Heart left ventricle (tissue), 16 donors: ENCODE measurements at regions not wholly inside any gene's neighbourhood (a gene's known extent, or its start where the extent isn't known, plus 50 kb on each side); places are given as distances from the start of the nearest gene placed in this dataset.
A peak's percentile ranks its signal among the peaks of the same experiment; 100 is the strongest.

Experiments used
- ATAC-seq, 4 donors: fragments of 200-7000 bp; cut with Tn5 transposase; one replicate each; pipeline ENCODE4 v1.9.1; 2020 to 2022; ENCODE audit warnings: moderate library complexity in 4 of 4, mild to moderate bottlenecking in 3 of 4, moderate number of reproducible peaks in 1 of 4
- DNase-seq, 5 donors: peaks; one replicate each; pipeline ENCODE4 v3.0.0-alpha.2; 2020
- H3K27ac ChIP-seq, 12 donors: fragments of 200-600 bp; sonication (generic) in 4 of 12; one replicate each; pipeline versions ENCODE4 v1.5.0 to v1.8.0; 2016 to 2022; ENCODE audit warnings: mild to moderate bottlenecking in 2 of 12
- H3K27me3 ChIP-seq, 9 donors: fragments of 200-600 bp; sonication (generic) in 2 of 9; one replicate each; pipeline versions ENCODE4 v1.5.1 to v1.8.0; 2016 to 2022; ENCODE audit warnings: mild to moderate bottlenecking in 3 of 9
- H3K36me3 ChIP-seq, 9 donors: fragments of 200-600 bp; sonication (generic) in 2 of 9; one replicate each; pipeline versions ENCODE4 v1.5.0 to v1.8.0; 2018 to 2022; ENCODE audit warnings: mild to moderate bottlenecking in 2 of 9
- H3K4me1 ChIP-seq, 12 donors: fragments of 200-600 bp; sonication (generic) in 4 of 12; one replicate each; pipeline versions ENCODE4 v1.5.0 to v1.8.0; 2016 to 2022; ENCODE audit warnings: mild to moderate bottlenecking in 3 of 12
- H3K4me3 ChIP-seq, 12 donors: fragments of 200-600 bp; sonication (generic) in 4 of 12; one replicate each; pipeline versions ENCODE4 v1.5.0 to v1.8.0; 2017 to 2022; ENCODE audit warnings: mild to moderate bottlenecking in 9 of 12, moderate library complexity in 4 of 12
- H3K9me3 ChIP-seq, 12 donors: fragments of 200-600 bp; sonication (generic) in 4 of 12; one replicate each; pipeline versions ENCODE4 v1.5.0 to v1.8.0; 2016 to 2022; ENCODE audit warnings: mild to moderate bottlenecking in 1 of 12
- POLR2A ChIP-seq, 2 donors: fragments of 450-650 bp; IDR thresholded peaks; one replicate each; pipeline ENCODE4 v1.6.1; 2017; ENCODE audit warnings: antibody characterized with exemption in 2 of 2, mild to moderate bottlenecking in 2 of 2, moderate library complexity in 2 of 2
- WGBS, 4 donors: extraction: QIAGEN DNeasy Blood & Tissue Kit in 2 of 4; methylation state at CpG; one replicate each; pipeline versions ENCODE4 v1.1.5 to v1.1.7; 2013 to 2018; 5-methylcytosine and 5-hydroxymethylcytosine counted together
- intact Hi-C, 10 donors: fragments of 100-400 bp; cut with DNase I; formaldehyde crosslinking; loops; one replicate each; pipeline versions ENCODE4 v1.11.1 to v1.14.2; 2022
- TF ChIP-seq, protein P1 (sequence below), 12 donors: fragments of 200-600 bp; sonication (generic) in 4 of 12; IDR thresholded peaks; one replicate each; pipeline versions ENCODE4 v1.5.0 to v1.8.0; 2018 to 2022; ENCODE audit warnings: antibody characterized with exemption in 12 of 12, mild to moderate bottlenecking in 5 of 12
- donor health status: ischemic (EF 13 %, LVEDD 7.1; RV severe dilation, severe dysfunction).
- donor health status: healthy with polysubstance abuse.
- donor health status: DM: no; HTN: yes; CAD: no.
- donor health status: DM: no; HTN: no; CAD: no.
- donor health status: ischemic (EF 25% LVEDD 6.9; RV normal size, moderate dysfunction).
- donor health status: ischemic (EF 25% LVEDD 5.7; RV mildly dilated, moderate dysfunction).
- donor health status: healthy.
- donor health status: DM: yes; HTN: yes; CAD: no.
- donor health status: ischemic (EF 35%, LVEDD 5.7; RV mildly dilated, moderate dysfunction).
- donor health status: nonischemic (EF 11% LVEDD 7.7; RV severe dilation, severe dysfunction).
- donor health status: DM: yes; HTN: yes; CAD: no.
- donor health status: PGD.
- donor health status: ischemic (EF 29% LVEDD 5.4; RV normal size, mild dysfunction).
- donor health status: nonischemic (EF 23%, LVEDD 6.1; RV moderate dilation, normal function).

DNA sequence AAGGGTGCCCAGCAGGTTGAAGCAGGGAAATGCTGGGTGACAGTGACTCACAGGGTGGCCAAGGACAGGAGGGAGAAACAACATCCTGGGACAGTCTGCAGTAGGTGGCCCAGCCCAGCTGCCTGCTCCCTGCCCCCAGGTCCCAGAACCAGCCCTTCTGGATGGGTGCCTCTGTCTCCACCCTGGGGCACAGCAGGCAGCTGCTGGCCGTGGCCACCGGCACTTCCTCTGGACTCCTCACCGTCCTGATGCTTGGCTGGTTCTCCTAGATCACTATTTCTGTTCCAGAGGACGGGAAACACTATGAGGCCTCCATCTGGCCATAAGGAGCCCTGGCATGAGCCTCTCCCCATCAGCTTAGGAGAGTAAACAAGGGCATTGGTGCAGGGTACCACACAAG, 258.9 kb downstream of the XXYLT1 start:
- peak in 1 of 4 donors; percentile 12 for ATAC-seq
- no peaks in the 10 kb centered on the region for H3K27me3 ChIP-seq
- peaks cover 0 to 12% (median 0%) of the 10 kb centered on the region in 12 donors for H3K4me1 ChIP-seq
- intact Hi-C loops = no loop called here
- no peak overlapping the region for H3K4me3 ChIP-seq
- no peak overlapping the region for H3K27ac ChIP-seq
- no peaks in the 10 kb centered on the region for H3K36me3 ChIP-seq
- H3K9me3 ChIP-seq = no peaks in the 10 kb centered on the region
- peak in 1 of 5 donors; percentile 12 for DNase-seq
- TF ChIP-seq, protein P1, sequence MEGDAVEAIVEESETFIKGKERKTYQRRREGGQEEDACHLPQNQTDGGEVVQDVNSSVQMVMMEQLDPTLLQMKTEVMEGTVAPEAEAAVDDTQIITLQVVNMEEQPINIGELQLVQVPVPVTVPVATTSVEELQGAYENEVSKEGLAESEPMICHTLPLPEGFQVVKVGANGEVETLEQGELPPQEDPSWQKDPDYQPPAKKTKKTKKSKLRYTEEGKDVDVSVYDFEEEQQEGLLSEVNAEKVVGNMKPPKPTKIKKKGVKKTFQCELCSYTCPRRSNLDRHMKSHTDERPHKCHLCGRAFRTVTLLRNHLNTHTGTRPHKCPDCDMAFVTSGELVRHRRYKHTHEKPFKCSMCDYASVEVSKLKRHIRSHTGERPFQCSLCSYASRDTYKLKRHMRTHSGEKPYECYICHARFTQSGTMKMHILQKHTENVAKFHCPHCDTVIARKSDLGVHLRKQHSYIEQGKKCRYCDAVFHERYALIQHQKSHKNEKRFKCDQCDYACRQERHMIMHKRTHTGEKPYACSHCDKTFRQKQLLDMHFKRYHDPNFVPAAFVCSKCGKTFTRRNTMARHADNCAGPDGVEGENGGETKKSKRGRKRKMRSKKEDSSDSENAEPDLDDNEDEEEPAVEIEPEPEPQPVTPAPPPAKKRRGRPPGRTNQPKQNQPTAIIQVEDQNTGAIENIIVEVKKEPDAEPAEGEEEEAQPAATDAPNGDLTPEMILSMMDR (IDR thresholded peaks at IDR 0.05) = no peak
- no peak for TF ChIP-seq POLR2A (IDR thresholded peaks at IDR 0.05)
- WGBS, 4 donors = 58 to 85% (median 79%) methylated on average over 2 to 4 of the region's 4 CpGs

DNA sequence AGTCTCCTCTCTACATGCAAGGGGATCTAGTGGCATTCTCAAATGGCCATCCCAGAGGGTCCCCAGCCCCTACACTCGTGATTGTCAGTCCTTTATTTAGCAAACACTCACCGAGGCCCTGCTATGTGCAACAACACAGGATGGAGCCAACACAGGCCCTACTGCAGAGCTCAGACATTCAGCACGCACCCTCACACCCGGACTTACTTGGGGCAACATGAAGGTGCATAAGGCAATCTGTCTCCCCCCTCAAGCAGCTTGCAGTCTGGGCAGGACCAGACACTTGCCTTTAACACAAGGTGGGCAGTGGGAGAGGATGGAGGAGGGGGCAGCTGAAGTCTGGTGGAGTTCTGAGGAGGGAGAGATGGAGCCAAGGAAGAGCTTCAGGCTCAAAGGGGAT, 258.4 kb downstream of the XXYLT1 start:
- TF ChIP-seq, protein P1 (IDR thresholded peaks at IDR 0.05) = no peak
- no peak for TF ChIP-seq POLR2A (IDR thresholded peaks at IDR 0.05)
- no peaks in the 10 kb centered on the region for H3K36me3 ChIP-seq
- H3K27ac ChIP-seq = no peak overlapping the region
- no peaks in the 10 kb centered on the region for H3K27me3 ChIP-seq
- ATAC-seq (no peak), DNase-seq (no peak)
- H3K4me1 ChIP-seq = peaks cover 0 to 12% (median 0%) of the 10 kb centered on the region in 12 donors
- no peaks in the 10 kb centered on the region for H3K9me3 ChIP-seq
- H3K4me3 ChIP-seq = no peak overlapping the region
- intact Hi-C loops = no loop called here
- WGBS, 4 donors = 84 to 100% (median 91%) methylated on average over 4 of the region's 4 CpGs

DNA sequence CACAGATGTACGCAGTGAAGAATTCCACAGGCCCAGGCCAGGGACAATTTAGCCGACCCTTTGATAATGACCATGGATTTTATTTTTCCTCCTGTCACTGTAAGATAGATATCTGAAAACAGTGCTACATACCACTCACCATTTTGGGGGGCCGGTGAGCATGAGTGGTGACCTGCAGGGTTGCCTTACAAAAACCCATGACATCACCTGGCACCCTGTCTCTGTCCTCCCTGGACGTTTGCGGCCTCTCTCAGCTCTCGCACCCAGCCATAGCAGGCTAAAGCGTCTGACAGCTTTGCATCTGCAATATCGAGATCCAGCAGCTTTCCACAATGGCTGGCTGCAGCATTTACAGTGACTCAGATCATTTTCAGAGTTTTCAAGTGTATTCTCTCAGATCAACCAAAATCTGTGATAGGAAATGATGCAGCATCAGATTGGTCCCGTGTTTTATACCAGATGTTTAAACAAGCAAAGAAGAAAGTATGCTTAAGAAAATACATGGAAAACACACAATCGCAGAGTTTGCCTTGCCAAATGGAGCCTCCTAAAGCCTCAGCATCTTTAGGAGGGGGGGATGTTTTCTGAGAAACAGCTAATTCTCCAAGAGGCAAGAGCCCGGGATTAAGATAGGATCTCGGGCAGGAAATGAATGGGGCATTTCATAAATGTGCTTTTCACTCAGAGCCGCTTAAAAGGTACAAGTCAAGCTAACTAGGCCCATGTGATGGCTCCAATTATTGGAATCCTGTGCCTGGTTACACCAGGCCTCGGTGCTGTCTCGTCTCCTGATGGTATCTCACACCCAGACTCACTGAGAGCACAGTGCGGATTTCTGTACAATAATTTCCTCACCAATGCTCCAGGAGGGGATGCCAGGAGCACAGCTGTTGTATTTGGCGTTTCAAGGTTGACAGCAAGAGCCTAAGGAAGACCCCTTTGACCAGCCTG, 257.3 kb downstream of the XXYLT1 start:
- ATAC-seq = no peak
- TF ChIP-seq POLR2A (IDR thresholded peaks at IDR 0.05) = no peak
- TF ChIP-seq, protein P1 (IDR thresholded peaks at IDR 0.05) = no peak

GRCh38 chr3:195015021-195015420, 255.9 kb downstream of the XXYLT1 start:
- WGBS, 4 donors = 48 to 54% (median 52%) methylated on average over 5 of the region's 5 CpGs
- peak in 1 of 4 donors; percentile 54 for ATAC-seq

More for the DNA sequence above, 257.3 kb downstream of the XXYLT1 start:
- no peaks in the 10 kb centered on the region for H3K27me3 ChIP-seq
- WGBS, 4 donors = 86 to 92% (median 91%) methylated on average over 16 to 17 of the region's 17 CpGs
- peaks cover 0 to 12% (median 0%) of the 10 kb centered on the region in 12 donors for H3K4me1 ChIP-seq
- intact Hi-C loops = no loop called here
- H3K9me3 ChIP-seq = no peaks in the 10 kb centered on the region
- no peak overlapping the region for H3K27ac ChIP-seq
- no peaks in the 10 kb centered on the region for H3K36me3 ChIP-seq
- H3K4me3 ChIP-seq = no peak overlapping the region
- DNase-seq = no peak

More at GRCh38 chr3:195015021-195015420, 255.9 kb downstream of the XXYLT1 start:
- Histone ChIP-seq H3K4me1 (peaks cover 0 to 8% (median 0%) of the 10 kb centered on the region in 12 donors), H3K27me3 (no peaks in the 10 kb centered on the region), H3K36me3 (no peaks in the 10 kb centered on the region), H3K9me3 (no peaks in the 10 kb centered on the region), H3K27ac (no peak overlapping the region), H3K4me3 (no peak overlapping the region)
- no peak for TF ChIP-seq POLR2A (IDR thresholded peaks at IDR 0.05)
- TF ChIP-seq, protein P1 (IDR thresholded peaks at IDR 0.05) = no peak
- no peak for DNase-seq
- intact Hi-C loops = no loop called here
